Adrenal gland (tissue), 5 donors: ENCODE measurements at regions not wholly inside any gene's neighbourhood (a gene's known extent, or its start where the extent isn't known, plus 50 kb on each side); places are given as distances from the start of the nearest gene placed in this dataset.

Experiments
- CTCF ChIP-seq, 6 experiments: fragments of 450-650 bp in 4 of 6; fragments of 200-600 bp in 2 of 6; sonication (generic) in 1 of 6; IDR thresholded peaks; 1 replicate in 5 of 6; 2 replicates in 1 of 6; pipeline versions ENCODE4 v1.5.1 to v1.8.0; 2016 to 2021; ENCODE audit warnings: antibody characterized with exemption in 6 of 6, mild to moderate bottlenecking in 2 of 6, moderate library complexity in 1 of 6
- POLR2A ChIP-seq, 2 donors: fragments of 450-650 bp; IDR thresholded peaks; one replicate each; pipeline ENCODE4 v1.6.1; 2017; ENCODE audit warnings: antibody characterized with exemption in 2 of 2, mild to moderate bottlenecking in 2 of 2, moderate library complexity in 1 of 2
- donor health status: DM: no; HTN: no; CAD: no.

DNA sequence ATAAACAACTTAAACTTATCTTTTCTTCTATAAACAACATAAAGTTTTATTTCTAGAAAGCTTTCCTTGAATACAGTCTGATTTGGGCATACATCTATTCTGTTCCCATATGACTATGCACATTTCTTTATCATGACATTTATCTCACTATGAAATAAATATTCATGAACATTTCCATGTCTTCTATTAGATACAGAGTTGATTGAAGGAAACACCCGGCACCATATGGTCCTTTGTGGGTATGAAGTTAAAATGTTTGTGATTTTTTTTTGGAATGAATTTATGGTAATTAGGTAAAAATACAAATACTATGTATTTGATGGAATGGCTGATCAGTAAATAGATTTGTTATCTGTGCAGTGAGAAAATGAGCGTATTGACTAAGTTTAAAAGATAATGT is 1209.8 kb upstream of the ACO1 start:
- TF ChIP-seq CTCF (IDR thresholded peaks at IDR 0.05) (no peak), POLR2A (IDR thresholded peaks at IDR 0.05) (no peak)
